Adrenal gland (tissue), 9 donors: ENCODE measurements at regions not wholly inside any gene's neighbourhood (a gene's known extent, or its start where the extent isn't known, plus 50 kb on each side); places are given as distances from the start of the nearest gene placed in this dataset.

Source experiments
- DNase-seq, 7 donors: peaks; one replicate each; pipeline ENCODE4 v3.0.0-alpha.2; 2019 to 2020
- H3K27ac ChIP-seq, 5 donors: fragments of 200-600 bp; sonication (generic) in 4 of 5; 1 replicate in 3 of 5; 2 replicates in 2 of 5; pipeline versions ENCODE4 v1.5.1 to v1.8.0; 2016 to 2020; ENCODE audit warnings: mild to moderate bottlenecking in 1 of 5
- H3K27me3 ChIP-seq: fragments of 200-600 bp; 2 replicates; pipeline ENCODE4 v1.8.0; 2021
- H3K36me3 ChIP-seq, 2 donors: fragments of 200-600 bp; replicated peaks in 1 of 2; 1 replicate in 1 of 2; 2 replicates in 1 of 2; pipeline versions ENCODE4 v1.5.1 to v1.8.0; 2018 to 2022
- H3K4me1 ChIP-seq, 2 donors: fragments of 200-600 bp; replicated peaks in 1 of 2; 1 replicate in 1 of 2; 2 replicates in 1 of 2; pipeline versions ENCODE4 v1.5.1 to v1.8.0; 2018 to 2021
- H3K4me3 ChIP-seq, 4 donors: fragments of 200-600 bp; sonication (generic) in 3 of 4; one replicate each; pipeline ENCODE4 v1.5.1; 2016 to 2018
- H3K9me3 ChIP-seq, 3 donors: fragments of 200-600 bp; sonication (generic) in 1 of 3; replicated peaks in 1 of 3; 1 replicate in 2 of 3; 2 replicates in 1 of 3; pipeline versions ENCODE4 v1.5.1 to v1.8.0; 2016 to 2021
- CTCF ChIP-seq, 6 experiments: fragments of 450-650 bp in 4 of 6; fragments of 200-600 bp in 2 of 6; sonication (generic) in 1 of 6; IDR thresholded peaks; 1 replicate in 5 of 6; 2 replicates in 1 of 6; pipeline versions ENCODE4 v1.5.1 to v1.8.0; 2016 to 2021; ENCODE audit warnings: antibody characterized with exemption in 6 of 6, mild to moderate bottlenecking in 2 of 6, moderate library complexity in 1 of 6
- POLR2A ChIP-seq, 2 donors: fragments of 450-650 bp; IDR thresholded peaks; one replicate each; pipeline ENCODE4 v1.6.1; 2017; ENCODE audit warnings: antibody characterized with exemption in 2 of 2, mild to moderate bottlenecking in 2 of 2, moderate library complexity in 1 of 2
- WGBS, 4 donors: extraction: QIAGEN DNeasy Blood & Tissue Kit in 2 of 4; methylation state at CpG; one replicate each; pipeline versions ENCODE4 v1.1.5 to v1.1.7; 2013 to 2017; 5-methylcytosine and 5-hydroxymethylcytosine counted together
- intact Hi-C, 2 donors: fragments of 100-400 bp; cut with DNase I; formaldehyde crosslinking; loops; one replicate each; pipeline versions ENCODE4 v1.14.1 to v1.15.0; 2022 to 2023
- donor health status: healthy with polysubstance abuse.
- donor health status: Bipolar disorder and iron deficiency.
- donor health status: DM: yes; HTN: yes; CAD: no.
- donor health status: DM: no; HTN: no; CAD: no.
- donor health status: DM: no; HTN: no; CAD: no.

GRCh38 chr2:208627110-208627884 lies 220.7 kb downstream of the PTH2R start:
- WGBS, 4 donors = 67 to 74% (median 69%) methylated on average over 2 of the region's 2 CpGs
- H3K27me3 ChIP-seq = no peaks in the 10 kb centered on the region

GRCh38 chr2:208627916-208628315 lies 221.3 kb downstream of the PTH2R start:
- TF ChIP-seq POLR2A (IDR thresholded peaks at IDR 0.05) (no peak), CTCF (IDR thresholded peaks at IDR 0.05) (no peak)
- Histone ChIP-seq H3K4me1 (no peaks in the 10 kb centered on the region), H3K27me3 (no peaks in the 10 kb centered on the region), H3K36me3 (no peaks in the 10 kb centered on the region), H3K9me3 (peaks cover 0 to 4% (median 0%) of the 10 kb centered on the region in 3 donors), H3K4me3 (no peak overlapping the region), H3K27ac (no peak overlapping the region)
- 37 to 51% (median 43%) methylated on average over 2 of the region's 2 CpGs for WGBS, 4 donors
- DNase-seq = no peak
- intact Hi-C loops = no loop called here

More at GRCh38 chr2:208627110-208627884, 220.7 kb downstream of the PTH2R start:
- Histone ChIP-seq H3K27ac (no peak overlapping the region), H3K4me1 (no peaks in the 10 kb centered on the region), H3K36me3 (no peaks in the 10 kb centered on the region), H3K4me3 (no peak overlapping the region), H3K9me3 (peaks cover 0 to 4% (median 0%) of the 10 kb centered on the region in 3 donors)
- TF ChIP-seq POLR2A (IDR thresholded peaks at IDR 0.05) (no peak), CTCF (IDR thresholded peaks at IDR 0.05) (no peak)
- intact Hi-C loops = no loop called here
- DNase-seq = no peak

DNA sequence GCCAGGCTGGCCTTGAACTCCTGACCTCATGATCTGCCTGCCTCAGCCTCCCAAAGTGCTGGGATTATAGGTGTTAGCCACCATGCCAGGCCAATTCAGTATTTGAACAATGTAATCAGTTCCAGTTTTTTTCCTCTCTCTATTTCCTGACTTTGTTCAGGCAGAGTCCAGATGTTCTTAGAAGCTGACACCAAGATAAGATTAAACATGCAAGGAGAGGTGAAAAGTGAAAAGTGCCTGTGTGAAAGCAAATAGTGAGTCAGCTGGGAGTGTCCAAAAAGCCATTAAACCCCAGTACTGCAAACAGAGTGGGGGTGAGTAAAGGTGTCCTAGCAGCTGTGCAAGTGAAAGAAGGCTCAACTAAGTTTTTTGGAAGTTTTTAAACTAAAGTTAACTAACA lies 231.5 kb downstream of the PTH2R start:
- Histone ChIP-seq H3K27ac (no peak overlapping the region), H3K9me3 (no peaks in the 10 kb centered on the region), H3K4me3 (no peak overlapping the region), H3K27me3 (no peaks in the 10 kb centered on the region), H3K4me1 (no peaks in the 10 kb centered on the region), H3K36me3 (no peaks in the 10 kb centered on the region)
- TF ChIP-seq POLR2A (IDR thresholded peaks at IDR 0.05) (no peak), CTCF (IDR thresholded peaks at IDR 0.05) (no peak)
- no peak for DNase-seq
- intact Hi-C loops = no loop called here

DNA sequence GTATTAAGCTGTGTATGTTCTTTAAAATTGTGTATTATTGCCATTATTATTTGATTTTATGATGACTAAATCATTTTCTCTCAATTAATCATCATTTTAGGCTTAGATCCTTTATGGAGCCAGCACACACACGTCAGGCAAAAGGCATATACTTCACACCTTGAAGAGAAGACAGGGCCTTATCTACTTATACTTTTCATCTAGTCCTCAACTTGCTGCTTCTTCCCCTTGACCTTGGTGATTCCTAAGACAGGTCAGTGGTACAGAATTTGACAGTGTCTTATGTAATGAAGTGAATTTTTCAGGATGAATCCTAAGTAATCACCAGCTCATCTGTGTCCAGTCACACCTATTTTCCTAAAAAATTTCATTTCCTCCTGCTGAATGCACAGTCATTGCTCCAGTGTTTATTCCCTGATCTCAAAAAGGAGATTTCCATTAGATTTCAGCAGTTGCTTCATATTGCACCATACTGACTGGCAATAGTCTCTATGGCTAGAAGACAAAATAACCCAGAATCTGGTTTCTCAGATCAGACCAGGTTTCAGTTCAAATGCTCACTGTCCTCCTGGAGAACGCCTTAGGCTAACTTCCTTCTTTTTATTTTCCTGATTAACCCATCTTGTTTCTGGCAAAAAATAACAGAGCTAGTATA lies 235.7 kb downstream of the PTH2R start:
- H3K27ac ChIP-seq = no peak overlapping the region
- no peaks in the 10 kb centered on the region for H3K4me1 ChIP-seq
- 51 to 67% (median 54%) methylated on average over 2 of the region's 2 CpGs for WGBS, 4 donors
- intact Hi-C loops = no loop called here
- TF ChIP-seq POLR2A (IDR thresholded peaks at IDR 0.05) (no peak), CTCF (IDR thresholded peaks at IDR 0.05) (no peak)
- H3K27me3 ChIP-seq = no peaks in the 10 kb centered on the region
- DNase-seq = no peak
- H3K36me3 ChIP-seq = no peaks in the 10 kb centered on the region
- H3K4me3 ChIP-seq = no peak overlapping the region
- no peaks in the 10 kb centered on the region for H3K9me3 ChIP-seq
